Erythroblast (primary cell): ENCODE measurements at regions not wholly inside any gene's neighbourhood (a gene's known extent, or its start where the extent isn't known, plus 50 kb on each side); places are given as distances from the start of the nearest gene placed in this dataset.

Source experiments
- DNase-seq, 2 experiments: peaks; one replicate each; lab custom pipeline; 2025; lab: John Stamatoyannopoulos, UW
- GATA1 ChIP-seq: IDR thresholded peaks from 2 replicates; pipeline ENCODE4 v1.6.1; 2011; ENCODE audit warnings: low read depth, mild to moderate bottlenecking, control low read depth, low read length, moderate library complexity
- POLR2A ChIP-seq: IDR thresholded peaks from 2 replicates; pipeline ENCODE4 v1.6.1; 2011; ENCODE audit warnings: mild to moderate bottlenecking, low read length

GRCh38 chr11:29364006-29364405 is 652.8 kb downstream of the KCNA4 start:
- no peak for TF ChIP-seq POLR2A
- no peak for TF ChIP-seq GATA1

GRCh38 chr11:29361369-29361768 is 655.5 kb downstream of the KCNA4 start:
- TF ChIP-seq GATA1 (no peak), POLR2A (no peak)
- DNase-seq, result no peak

More at GRCh38 chr11:29364006-29364405, 652.8 kb downstream of the KCNA4 start:
- no peak for DNase-seq

- no peak for DNase-seq
- TF ChIP-seq GATA1 (no peak), POLR2A (no peak)
Observed at GRCh38 chr11:29353833-29354232, 663.0 kb downstream of the KCNA4 start.

DNA sequence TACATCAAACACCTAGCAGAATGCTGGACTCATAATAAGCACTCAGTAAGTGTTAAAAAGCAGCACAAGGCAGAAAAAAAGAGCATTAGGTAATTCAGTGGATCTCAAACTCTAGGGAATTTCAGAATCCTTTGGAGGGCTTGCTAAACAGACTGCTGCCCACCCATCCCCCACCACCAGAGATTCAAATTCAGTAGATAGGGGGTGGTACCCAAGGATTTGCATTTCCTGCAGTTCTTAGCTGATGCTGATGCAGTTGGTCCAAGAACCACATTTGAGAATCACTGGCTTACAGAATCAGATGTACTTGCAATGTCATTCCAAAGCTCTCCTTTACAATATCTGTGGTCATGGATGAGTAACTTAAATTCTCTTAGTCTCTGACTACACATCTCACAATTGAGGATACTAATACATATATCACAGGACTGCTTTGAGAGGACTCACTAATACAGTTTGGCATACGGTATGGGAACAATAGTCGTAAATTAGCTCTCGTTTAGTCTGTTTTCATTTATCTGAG is 664.5 kb downstream of the KCNA4 start:
- TF ChIP-seq POLR2A (no peak), GATA1 (no peak)
- no peak for DNase-seq

DNA sequence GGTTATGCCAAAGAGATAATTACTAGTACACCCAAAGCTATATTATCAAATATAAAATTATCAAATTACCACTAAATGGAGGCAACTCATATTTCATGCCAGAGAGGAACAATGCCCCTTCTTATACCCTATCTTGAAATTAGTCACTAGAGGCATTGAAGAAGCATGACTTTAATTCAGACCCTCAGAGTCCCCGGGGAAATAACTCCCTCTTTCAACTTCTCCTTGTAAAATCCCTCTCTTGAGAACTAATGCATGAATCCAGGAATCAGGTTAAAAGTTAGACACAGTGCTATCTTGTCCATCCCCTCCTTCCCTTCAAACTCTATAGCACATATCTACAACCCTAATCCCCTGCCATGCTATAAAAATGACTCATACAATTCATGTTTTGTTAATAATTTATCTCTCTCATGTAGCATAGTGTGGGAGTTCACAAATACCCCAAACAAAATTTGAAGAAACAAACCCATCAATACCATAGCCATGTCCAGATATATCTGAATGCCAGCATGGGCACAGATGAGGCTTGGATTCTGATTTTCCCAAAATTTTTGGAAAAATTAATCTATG is 665.4 kb downstream of the KCNA4 start:
- no peak for TF ChIP-seq GATA1
- TF ChIP-seq POLR2A, result no peak
- DNase-seq, result no peak

- DNase-seq, result peak; percentile 38 to 62
- TF ChIP-seq POLR2A (no peak), GATA1 (no peak)
Observed at GRCh38 chr11:29343465-29344333, 673.1 kb downstream of the KCNA4 start.

DNA sequence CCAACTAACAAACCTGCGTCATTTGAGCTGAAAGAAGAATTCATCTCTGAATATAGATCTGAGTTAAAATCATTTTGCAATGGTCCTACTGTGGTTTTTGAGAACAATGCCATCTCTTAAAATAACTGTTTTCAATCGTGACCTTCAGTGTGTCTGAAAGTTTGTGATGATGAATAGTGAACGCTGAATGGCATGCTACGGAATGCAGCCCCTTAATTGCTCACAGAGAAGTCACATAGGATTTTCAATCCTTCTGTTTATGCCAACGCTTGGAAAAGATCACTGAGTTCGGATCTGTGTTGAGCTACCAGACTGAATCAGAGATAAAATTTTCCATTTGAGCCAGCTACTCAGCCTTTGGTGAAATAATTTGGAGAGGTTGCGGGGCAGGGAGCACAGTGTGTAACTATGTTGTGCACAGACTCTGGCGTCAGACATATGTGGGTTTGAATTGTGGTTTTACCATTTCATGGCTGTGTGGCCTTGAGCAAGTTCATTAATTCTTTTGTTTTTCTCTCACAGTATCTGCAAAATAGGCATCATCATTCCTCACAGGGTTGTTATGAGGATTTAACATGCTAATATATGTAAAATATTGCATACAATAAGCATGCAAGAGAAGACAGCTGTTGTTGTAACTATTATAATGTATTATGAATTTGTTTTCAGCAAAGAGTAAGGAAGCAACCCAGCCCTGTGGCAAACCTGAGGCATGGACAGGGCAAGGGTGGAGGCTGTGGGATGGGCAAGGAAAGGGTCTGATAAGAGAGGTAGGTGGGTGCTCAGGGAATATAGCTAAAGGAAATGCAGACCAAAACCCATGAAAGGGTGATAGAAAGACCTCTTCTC is 679.9 kb downstream of the KCNA4 start:
- TF ChIP-seq GATA1 (no peak), POLR2A (no peak)
- no peak for DNase-seq

DNA sequence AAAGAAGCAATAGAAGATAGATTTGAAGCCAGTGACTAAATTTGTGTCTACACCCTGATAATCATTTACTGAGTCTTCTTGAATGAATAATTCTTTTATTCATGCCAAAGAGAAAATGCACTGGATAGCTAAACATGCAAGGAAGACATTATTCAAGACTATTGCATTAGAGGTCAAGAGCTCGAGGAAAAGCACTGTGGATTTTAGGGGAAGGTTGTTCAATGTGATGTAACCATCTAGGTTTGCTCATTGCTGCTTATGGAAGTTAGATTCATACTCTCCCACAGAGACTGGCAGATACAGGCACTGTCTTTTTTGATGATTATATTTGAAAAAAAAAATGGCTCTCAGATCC is 682.1 kb downstream of the KCNA4 start:
- no peak for DNase-seq

DNA sequence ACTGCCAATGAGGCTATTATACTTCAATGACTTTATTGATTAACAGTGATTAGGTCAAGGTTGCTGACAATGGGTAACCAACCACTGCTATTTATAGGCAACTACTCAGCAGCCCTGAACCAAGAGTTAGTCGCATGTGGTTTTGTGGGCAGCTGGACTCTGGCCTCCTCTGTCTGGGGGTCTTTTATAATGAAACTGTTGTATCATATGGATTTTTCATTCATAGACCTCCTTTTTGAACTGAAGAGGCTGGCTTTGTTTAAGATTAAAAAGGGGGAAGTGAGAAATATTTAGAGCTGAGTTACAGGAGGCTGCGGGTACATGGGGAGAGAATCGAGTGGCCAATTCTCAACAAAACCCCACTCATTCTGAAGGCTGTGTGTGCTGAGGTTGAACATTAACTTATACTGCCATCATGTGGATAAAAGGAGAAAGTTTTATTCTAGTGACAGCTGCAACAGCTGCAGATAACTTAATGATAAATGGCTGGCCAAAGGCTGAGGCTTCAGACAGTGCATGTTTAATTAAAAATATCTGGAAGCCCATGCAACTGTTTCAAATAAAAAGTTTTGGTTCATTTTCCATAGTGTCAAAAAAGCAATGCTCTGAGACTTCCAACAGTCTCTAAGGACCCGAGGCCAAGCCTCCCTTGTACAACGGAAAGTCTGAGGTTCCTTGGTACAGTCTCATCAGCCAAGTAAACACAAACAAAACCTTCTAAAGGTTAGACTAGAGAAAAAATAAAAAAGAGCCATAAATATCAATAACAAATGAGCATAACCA is 682.6 kb downstream of the KCNA4 start:
- TF ChIP-seq GATA1 (no peak), POLR2A (no peak)
- peak in 1 of 2 experiments; percentile 1 for DNase-seq

More for the DNA sequence above, 682.1 kb downstream of the KCNA4 start:
- TF ChIP-seq GATA1 (no peak), POLR2A (no peak)

DNA sequence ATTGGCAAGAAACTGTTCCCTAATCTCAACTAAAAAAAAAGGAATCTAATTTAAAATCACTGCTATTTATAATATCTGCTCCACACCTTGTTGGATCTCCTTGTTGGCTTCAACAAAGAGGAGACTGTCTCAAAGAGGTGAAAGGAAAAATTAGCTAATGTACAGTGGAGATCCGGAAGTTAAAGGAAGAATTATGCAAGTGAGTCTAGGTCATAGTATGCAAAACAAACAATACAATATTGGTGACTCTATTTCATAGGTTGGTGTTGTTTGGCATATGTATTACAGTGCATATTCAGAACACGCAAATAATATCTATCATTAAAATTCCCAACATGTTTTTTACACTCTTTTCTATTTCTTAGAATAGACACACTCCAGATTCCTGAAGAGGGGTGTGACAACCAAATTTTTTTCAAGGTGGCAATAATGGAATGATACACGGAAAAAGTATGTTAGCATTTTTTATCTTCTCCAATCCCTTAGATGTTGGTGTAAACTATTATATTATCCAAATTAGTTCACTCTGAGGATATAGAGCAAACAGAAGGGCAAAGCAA is 685.3 kb downstream of the KCNA4 start:
- no peak for DNase-seq
- no peak for TF ChIP-seq GATA1
- TF ChIP-seq POLR2A, result no peak

DNA sequence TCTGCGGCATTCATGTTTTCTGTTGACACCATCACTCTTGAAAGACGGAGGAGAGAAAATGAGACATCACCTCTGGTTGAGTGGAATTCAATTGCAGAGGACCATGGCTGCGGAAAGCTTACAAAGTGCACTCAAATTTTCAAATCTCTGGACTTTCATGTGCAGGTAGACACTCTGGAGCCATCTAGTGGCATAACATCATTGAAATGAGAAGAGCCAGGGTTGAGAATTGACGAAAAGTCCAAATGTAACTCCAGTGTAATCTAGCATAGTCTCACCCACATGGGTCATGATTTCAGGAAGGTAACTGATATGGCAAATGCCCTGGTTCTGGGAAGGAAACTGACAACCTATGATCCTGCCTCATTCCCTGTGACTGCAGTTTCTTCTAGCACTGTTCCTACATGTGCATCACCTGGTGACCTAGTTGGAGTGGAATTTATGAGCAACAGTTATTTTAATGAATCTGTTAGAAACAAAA is 687.8 kb downstream of the KCNA4 start:
- DNase-seq, result no peak
- TF ChIP-seq GATA1 (no peak), POLR2A (no peak)

DNA sequence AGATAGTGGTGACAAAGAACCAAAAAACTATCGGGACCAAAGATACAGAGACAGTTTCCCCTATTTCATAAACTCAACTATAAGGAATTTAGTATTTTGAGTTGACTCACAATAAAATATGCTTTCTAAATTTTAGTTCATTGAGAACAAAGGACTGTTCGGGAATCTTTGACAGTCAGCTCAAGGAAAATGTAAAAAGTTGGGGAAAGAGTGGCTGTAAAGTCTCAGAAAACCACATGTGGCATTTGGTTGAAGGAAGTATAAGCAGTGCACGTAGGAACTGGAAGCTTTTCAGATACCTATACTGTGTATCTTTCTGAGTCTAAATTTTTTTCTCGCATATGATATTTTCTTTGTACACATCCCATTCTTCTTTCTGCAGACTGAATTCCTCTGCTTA is 688.9 kb downstream of the KCNA4 start:
- no peak for DNase-seq
- no peak for TF ChIP-seq GATA1
- no peak for TF ChIP-seq POLR2A
